B cell (primary cell): ENCODE measurements at regions not wholly inside any gene's neighbourhood (a gene's known extent, or its start where the extent isn't known, plus 50 kb on each side); places are given as distances from the start of the nearest gene placed in this dataset.

Experiments
- ATAC-seq: fragments of 200-7000 bp; cut with Tn5 transposase; one replicate; pipeline ENCODE4 v1.10.0; 2021; ENCODE audit warnings: low read depth, mild to moderate bottlenecking, moderate number of reproducible peaks, moderate library complexity
- CTCF ChIA-PET: fragments of 350-600 bp; sonication (Branson Sonifier 250); formaldehyde crosslinking; loops from one replicate; lab custom pipeline; 2021; ENCODE audit warnings: antibody characterized with exemption, inconsistent platforms; lab: Charles Lee
- POLR2A ChIA-PET: fragments of 350-600 bp; sonication (Branson Sonifier 250); formaldehyde crosslinking; loops from one replicate; lab custom pipeline; 2021; ENCODE audit warnings: antibody characterized with exemption; lab: Charles Lee
- DNase-seq: peaks from one replicate; pipeline ENCODE4 v3.0.0; 2013
- H2AFZ ChIP-seq: 2 replicates; pipeline ENCODE4 v1.6.1; 2012; ENCODE audit warnings: mild to moderate bottlenecking, low read depth, low read length; ENCODE audit not compliant: insufficient read depth, poor library complexity, severe bottlenecking
- H3K27ac ChIP-seq, 2 donors: 1 replicate in 1 of 2; 2 replicates in 1 of 2; pipeline ENCODE4 v1.5.1; 2012 to 2013; ENCODE audit warnings: low read length in 2 of 2, mild to moderate bottlenecking in 2 of 2, moderate library complexity in 1 of 2
- H3K27me3 ChIP-seq, 4 experiments: fragments of 200-600 bp in 1 of 4; sonication (generic) in 1 of 4; replicated peaks in 1 of 4; 1 replicate in 2 of 4; 2 replicates in 2 of 4; pipeline versions ENCODE4 v1.6.1 to v1.7.0; 2013 to 2016; ENCODE audit warnings: low read length in 3 of 4, mild to moderate bottlenecking in 2 of 4, mixed read lengths in 1 of 4, moderate library complexity in 1 of 4; ENCODE audit not compliant: insufficient read depth in 4 of 4, control insufficient read depth in 3 of 4; ENCODE audit errors: control extremely low read depth in 1 of 4
- H3K36me3 ChIP-seq, 2 experiments: replicated peaks in 1 of 2; 1 replicate in 1 of 2; 2 replicates in 1 of 2; pipeline versions ENCODE4 v1.6.1 to v1.7.1; 2013; ENCODE audit warnings: low read length in 1 of 2; ENCODE audit not compliant: insufficient read depth in 2 of 2, control insufficient read depth in 1 of 2; ENCODE audit errors: control extremely low read depth in 1 of 2, extremely low read depth in 1 of 2
- H3K4me1 ChIP-seq, 2 donors: fragments of 200-600 bp in 1 of 2; sonication (generic) in 1 of 2; 1 replicate in 1 of 2; 2 replicates in 1 of 2; pipeline versions ENCODE4 v1.5.1 to v1.6.1; 2013 to 2017; ENCODE audit warnings: low read length in 2 of 2; ENCODE audit not compliant: control insufficient read depth in 2 of 2, insufficient read depth in 2 of 2
- H3K4me2 ChIP-seq: replicated peaks from 2 replicates; pipeline ENCODE3; 2012; ENCODE audit warnings: mild to moderate bottlenecking, low read depth, low read length; ENCODE audit not compliant: poor library complexity, severe bottlenecking
- H3K4me3 ChIP-seq, 5 experiments: fragments of 200-600 bp in 1 of 5; sonication (generic) in 1 of 5; 1 replicate in 3 of 5; 2 replicates in 2 of 5; pipeline versions ENCODE4 v1.5.1 to v1.7.0; 2011 to 2016; ENCODE audit warnings: low read length in 4 of 5, mild to moderate bottlenecking in 4 of 5, low read depth in 2 of 5, control low read depth in 1 of 5, moderate library complexity in 1 of 5; ENCODE audit not compliant: insufficient read depth in 1 of 5; ENCODE audit errors: control extremely low read depth in 1 of 5, extremely low read depth in 1 of 5
- H3K79me2 ChIP-seq: fragments of 200-600 bp; sonication (generic); one replicate; pipeline ENCODE4 v1.6.0; 2016; ENCODE audit warnings: low read length; ENCODE audit not compliant: control insufficient read depth, insufficient read depth
- H3K9ac ChIP-seq: fragments of 200-600 bp; sonication (generic); 2 replicates; pipeline ENCODE4 v1.6.1; 2017; ENCODE audit warnings: mild to moderate bottlenecking, low read length, moderate library complexity
- H3K9me3 ChIP-seq, 3 donors: one replicate each; pipeline versions ENCODE4 v1.6.1 to v1.7.1; 2013; ENCODE audit warnings: low read length in 2 of 3; ENCODE audit not compliant: control insufficient read depth in 2 of 3, insufficient read depth in 1 of 3; ENCODE audit errors: control extremely low read depth in 1 of 3
- H4K20me1 ChIP-seq: 2 replicates; pipeline ENCODE4 v1.6.0; 2012; ENCODE audit warnings: mild to moderate bottlenecking, low read length; ENCODE audit not compliant: insufficient read depth, control insufficient read depth, poor library complexity, severe bottlenecking
- H3K27ac Mint-ChIP-seq: one replicate; pipeline ENCODE4 v1.8.0; 2021; ENCODE audit warnings: mixed read lengths
- H3K27me3 Mint-ChIP-seq: one replicate; pipeline ENCODE4 v1.8.0; 2021; ENCODE audit warnings: mixed read lengths
- H3K4me1 Mint-ChIP-seq: one replicate; pipeline ENCODE4 v1.8.0; 2021; ENCODE audit warnings: mixed read lengths
- H3K4me3 Mint-ChIP-seq: one replicate; pipeline ENCODE4 v1.8.0; 2021; ENCODE audit warnings: mixed read lengths
- H3K9me3 Mint-ChIP-seq: one replicate; pipeline ENCODE4 v1.8.0; 2022; ENCODE audit warnings: mixed read lengths; ENCODE audit not compliant: insufficient read depth
- EZH2 ChIP-seq: IDR thresholded peaks from 2 replicates; pipeline ENCODE4 v1.6.1; 2012; ENCODE audit warnings: borderline replicate concordance, low read depth, mild to moderate bottlenecking, moderate library complexity, low read length; ENCODE audit not compliant: insufficient read depth, poor library complexity, severe bottlenecking
- WGBS: methylation state at CpG from one replicate; pipeline ENCODE4 v1.1.5; 2013; ENCODE audit warnings: missing lambda C conversion rate; ENCODE audit not compliant: insufficient coverage; 5-methylcytosine and 5-hydroxymethylcytosine counted together
- intact Hi-C: fragments of 100-400 bp; cut with micrococcal nuclease; formaldehyde crosslinking; loops from one replicate; pipeline ENCODE4 v1.10.0; 2022
- TF ChIP-seq, protein P1 (sequence below): fragments of 200-600 bp; IDR thresholded peaks from one replicate; pipeline ENCODE4 v1.8.0; 2022; ENCODE audit warnings: antibody characterized with exemption, mild to moderate bottlenecking

DNA sequence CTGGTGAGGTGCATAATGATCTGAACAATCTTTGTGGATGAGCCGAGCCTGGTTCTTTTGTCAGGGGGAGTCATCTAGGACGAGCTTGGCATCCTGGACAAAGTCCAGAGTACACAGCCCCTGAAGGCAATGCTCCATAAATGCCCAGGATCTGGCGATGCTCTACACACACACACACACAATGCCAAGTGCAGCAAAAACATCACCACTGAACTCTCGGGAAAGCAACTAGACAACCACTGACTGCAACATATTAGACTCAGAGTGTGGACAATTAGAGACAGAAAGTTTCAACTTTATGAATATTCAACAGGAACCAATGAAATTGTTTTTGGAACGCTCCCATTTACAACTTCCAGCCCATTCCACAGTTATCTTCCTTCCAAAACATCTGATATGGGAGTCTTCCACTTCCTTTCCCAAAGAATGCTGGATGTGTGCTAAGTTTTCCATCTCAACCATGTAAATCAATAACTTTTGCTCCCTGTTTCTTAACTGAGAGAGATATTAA lies 227.6 kb upstream of the ANKRD55 start:
- intact Hi-C loops = no loop called here
- H3K9me3 Mint-ChIP-seq = no peaks in the 10 kb centered on the region
- Histone ChIP-seq H3K4me2 (no peak overlapping the region), H3K4me1 (peaks cover 7 to 8% of the 10 kb centered on the region in 2 donors), H3K79me2 (peaks cover 4% of the 10 kb centered on the region), H4K20me1 (no peaks in the 10 kb centered on the region), H3K36me3 (no peaks in the 10 kb centered on the region), H2AFZ (no peak overlapping the region), H3K9me3 (no peaks in the 10 kb centered on the region), H3K27ac (no peak overlapping the region), H3K27me3 (no peaks in the 10 kb centered on the region), H3K9ac (no peak overlapping the region), H3K4me3 (no peak overlapping the region)
- DNase-seq (no peak), ATAC-seq (no peak)
- H3K27me3 Mint-ChIP-seq = no peaks in the 10 kb centered on the region
- CTCF ChIA-PET = no interaction called here
- peaks cover 21% of the 10 kb centered on the region for H3K4me1 Mint-ChIP-seq
- no peak for TF ChIP-seq EZH2
- POLR2A ChIA-PET = no interaction called here
- no peak overlapping the region for H3K27ac Mint-ChIP-seq
- no peak overlapping the region for H3K4me3 Mint-ChIP-seq
- WGBS = no CpG with 5 or more reads among the region's 5 CpGs

DNA sequence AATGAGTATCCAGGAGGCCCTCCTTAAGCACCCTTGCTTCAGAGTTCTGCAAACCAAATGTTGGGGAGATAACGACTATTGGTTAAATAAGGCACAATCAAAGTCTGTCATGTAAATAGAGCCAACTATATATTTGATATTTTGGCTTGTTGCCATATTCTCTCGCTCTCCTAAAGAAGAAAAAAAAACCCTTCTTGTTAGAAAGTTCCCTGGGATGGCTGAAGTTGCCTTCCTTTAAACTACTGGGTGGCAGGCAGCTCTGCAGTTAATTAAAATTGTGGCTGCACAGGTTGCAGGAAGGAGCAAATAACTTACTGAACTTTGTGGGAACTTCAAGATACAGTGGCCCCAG lies 227.0 kb upstream of the ANKRD55 start:
- Mint-ChIP-seq H3K27me3 (no peaks in the 10 kb centered on the region), H3K4me3 (no peak overlapping the region), H3K27ac (no peak overlapping the region), H3K9me3 (no peaks in the 10 kb centered on the region), H3K4me1 (peaks cover 15% of the 10 kb centered on the region)
- Histone ChIP-seq H3K27ac (no peak overlapping the region), H2AFZ (no peak overlapping the region), H3K36me3 (no peaks in the 10 kb centered on the region), H3K4me3 (no peak overlapping the region), H3K9me3 (no peaks in the 10 kb centered on the region), H3K79me2 (peaks cover 4% of the 10 kb centered on the region), H3K4me2 (no peak overlapping the region), H3K9ac (no peak overlapping the region), H3K27me3 (no peaks in the 10 kb centered on the region), H4K20me1 (no peaks in the 10 kb centered on the region), H3K4me1 (peaks cover under 1 to 3% of the 10 kb centered on the region in 2 donors)
- ATAC-seq (no peak), DNase-seq (no peak)
- intact Hi-C loops = no loop called here
- ChIA-PET POLR2A (no interaction called here), CTCF (no interaction called here)
- WGBS = no CpG with 5 or more reads among the region's 2 CpGs
- TF ChIP-seq, protein P1, sequence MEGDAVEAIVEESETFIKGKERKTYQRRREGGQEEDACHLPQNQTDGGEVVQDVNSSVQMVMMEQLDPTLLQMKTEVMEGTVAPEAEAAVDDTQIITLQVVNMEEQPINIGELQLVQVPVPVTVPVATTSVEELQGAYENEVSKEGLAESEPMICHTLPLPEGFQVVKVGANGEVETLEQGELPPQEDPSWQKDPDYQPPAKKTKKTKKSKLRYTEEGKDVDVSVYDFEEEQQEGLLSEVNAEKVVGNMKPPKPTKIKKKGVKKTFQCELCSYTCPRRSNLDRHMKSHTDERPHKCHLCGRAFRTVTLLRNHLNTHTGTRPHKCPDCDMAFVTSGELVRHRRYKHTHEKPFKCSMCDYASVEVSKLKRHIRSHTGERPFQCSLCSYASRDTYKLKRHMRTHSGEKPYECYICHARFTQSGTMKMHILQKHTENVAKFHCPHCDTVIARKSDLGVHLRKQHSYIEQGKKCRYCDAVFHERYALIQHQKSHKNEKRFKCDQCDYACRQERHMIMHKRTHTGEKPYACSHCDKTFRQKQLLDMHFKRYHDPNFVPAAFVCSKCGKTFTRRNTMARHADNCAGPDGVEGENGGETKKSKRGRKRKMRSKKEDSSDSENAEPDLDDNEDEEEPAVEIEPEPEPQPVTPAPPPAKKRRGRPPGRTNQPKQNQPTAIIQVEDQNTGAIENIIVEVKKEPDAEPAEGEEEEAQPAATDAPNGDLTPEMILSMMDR = no peak
- TF ChIP-seq EZH2 = no peak
